HFF-Myc (cell line): ENCODE measurements at regions not wholly inside any gene's neighbourhood (a gene's known extent, or its start where the extent isn't known, plus 50 kb on each side); places are given as distances from the start of the nearest gene placed in this dataset.

Source experiments
- DNase-seq: peaks from one replicate; pipeline ENCODE4 v3.0.0-alpha.2; 2011; ENCODE audit warnings: low read depth; ENCODE audit errors: extremely low read depth
- H3K4me3 ChIP-seq: replicated peaks from 2 replicates; pipeline ENCODE4 v1.5.1; 2011; ENCODE audit warnings: low read depth, mild to moderate bottlenecking, control low read depth, low read length
- CTCF ChIP-seq: IDR thresholded peaks from 2 replicates; pipeline ENCODE4 v1.5.1; 2012; ENCODE audit warnings: mild to moderate bottlenecking, low read depth, low read length, control low read depth; ENCODE audit errors: missing control alignments

- TF ChIP-seq CTCF, result no peak
- no peak for DNase-seq
- no peak overlapping the region for H3K4me3 ChIP-seq
Measured at GRCh38 chr6:23563323-23563722, 562.7 kb upstream of the NRSN1 start.

- no peak overlapping the region for H3K4me3 ChIP-seq
- TF ChIP-seq CTCF, result no peak
- no peak for DNase-seq
Measured at GRCh38 chr6:23566418-23566817, 559.6 kb upstream of the NRSN1 start.

- DNase-seq, result no peak
- no peak for TF ChIP-seq CTCF
Measured at GRCh38 chr6:23568292-23568691, 557.7 kb upstream of the NRSN1 start.

GRCh38 chr6:23584134-23584763 is 541.8 kb upstream of the NRSN1 start:
- H3K4me3 ChIP-seq, result no peak overlapping the region
- DNase-seq, result no peak
- no peak for TF ChIP-seq CTCF

More at GRCh38 chr6:23568292-23568691, 557.7 kb upstream of the NRSN1 start:
- no peak overlapping the region for H3K4me3 ChIP-seq

- H3K4me3 ChIP-seq, result no peak overlapping the region
- TF ChIP-seq CTCF, result no peak
- DNase-seq, result no peak
Measured at GRCh38 chr6:23587582-23587981, 538.4 kb upstream of the NRSN1 start.

GRCh38 chr6:23589811-23590210 is 536.2 kb upstream of the NRSN1 start:
- TF ChIP-seq CTCF, result no peak
- H3K4me3 ChIP-seq, result no peak overlapping the region
- DNase-seq, result no peak
